Natural killer cell (primary cell): ENCODE measurements at regions not wholly inside any gene's neighbourhood (a gene's known extent, or its start where the extent isn't known, plus 50 kb on each side); places are given as distances from the start of the nearest gene placed in this dataset.

Experiments
- ATAC-seq, 3 donors: fragments of 150-1000 bp in 2 of 3; fragments of 200-7000 bp in 1 of 3; cut with Tn5 transposase; 1 replicate in 1 of 3; 2 replicates in 2 of 3; pipeline ENCODE4 v1.10.0; 2021; ENCODE audit warnings: mild to moderate bottlenecking in 2 of 3, moderate library complexity in 2 of 3
- DNase-seq, 2 donors: peaks; one replicate each; pipeline versions ENCODE4 v3.0.0 to v3.0.0-alpha.2; 2013 to 2021; ENCODE audit warnings: mixed read lengths in 1 of 2
- H3K27ac ChIP-seq: one replicate; pipeline ENCODE4 v1.5.1; 2013; ENCODE audit warnings: mild to moderate bottlenecking, low read length
- H3K27me3 ChIP-seq: one replicate; pipeline ENCODE4 v1.6.1; 2013; ENCODE audit warnings: low read length; ENCODE audit not compliant: control insufficient read depth, insufficient read depth
- H3K36me3 ChIP-seq: one replicate; pipeline ENCODE4 v1.6.1; 2013; ENCODE audit warnings: low read length; ENCODE audit not compliant: control insufficient read depth, insufficient read depth
- H3K4me1 ChIP-seq: one replicate; pipeline ENCODE4 v1.6.1; 2013; ENCODE audit warnings: low read length; ENCODE audit not compliant: control insufficient read depth, insufficient read depth
- H3K4me3 ChIP-seq: one replicate; pipeline ENCODE4 v1.5.1; 2013; ENCODE audit warnings: low read length
- H3K9me3 ChIP-seq: one replicate; pipeline ENCODE4 v1.6.1; 2013; ENCODE audit warnings: low read length; ENCODE audit not compliant: control insufficient read depth, insufficient read depth
- H3K27ac Mint-ChIP-seq, 2 donors: one replicate each; pipeline ENCODE4 v1.8.0; 2022; ENCODE audit warnings: mild to moderate bottlenecking in 2 of 2, mixed read lengths in 2 of 2, moderate library complexity in 1 of 2
- H3K27me3 Mint-ChIP-seq, 2 donors: one replicate each; pipeline ENCODE4 v1.8.0; 2022; ENCODE audit warnings: low read depth in 2 of 2, mixed read lengths in 2 of 2
- H3K36me3 Mint-ChIP-seq: one replicate; pipeline ENCODE4 v1.8.0; 2022; ENCODE audit warnings: mixed read lengths
- H3K4me1 Mint-ChIP-seq, 2 donors: one replicate each; pipeline ENCODE4 v1.8.0; 2022; ENCODE audit warnings: mixed read lengths in 2 of 2
- H3K4me3 Mint-ChIP-seq: one replicate; pipeline ENCODE4 v1.8.0; 2022; ENCODE audit warnings: mild to moderate bottlenecking, moderate library complexity, mixed read lengths
- H3K9me3 Mint-ChIP-seq, 2 donors: one replicate each; pipeline ENCODE4 v1.8.0; 2022; ENCODE audit warnings: mixed read lengths in 2 of 2
- CTCF ChIP-seq: fragments of 200-600 bp; IDR thresholded peaks from one replicate; pipeline ENCODE4 v1.8.0; 2022; ENCODE audit warnings: antibody characterized with exemption
- WGBS: methylation state at CpG from one replicate; pipeline ENCODE4 v1.1.7; 2013; ENCODE audit warnings: missing lambda C conversion rate; ENCODE audit not compliant: insufficient coverage; 5-methylcytosine and 5-hydroxymethylcytosine counted together
- intact Hi-C: fragments of 100-400 bp; cut with micrococcal nuclease; formaldehyde crosslinking; loops from one replicate; pipeline ENCODE4 v1.14.2; 2022

- Histone ChIP-seq H3K27ac (no peak overlapping the region), H3K4me3 (no peak overlapping the region), H3K9me3 (no peaks in the 10 kb centered on the region), H3K36me3 (no peaks in the 10 kb centered on the region), H3K4me1 (no peaks in the 10 kb centered on the region), H3K27me3 (no peaks in the 10 kb centered on the region)
- DNase-seq, result no peak
- intact Hi-C loops, result no loop called here
- 84% methylated on average over 6 of the region's 6 CpGs for WGBS
- peaks cover 8 to 12% of the 10 kb centered on the region in 2 donors for H3K9me3 Mint-ChIP-seq
- TF ChIP-seq CTCF, result no peak
- H3K27me3 Mint-ChIP-seq, result no peaks in the 10 kb centered on the region
- H3K4me3 Mint-ChIP-seq, result no peak overlapping the region
- no peaks in the 10 kb centered on the region for H3K36me3 Mint-ChIP-seq
- H3K4me1 Mint-ChIP-seq, result no peaks in the 10 kb centered on the region
- ATAC-seq, result no peak
- no peak overlapping the region for H3K27ac Mint-ChIP-seq
These were observed 256.6 kb upstream of the SEMA3C start for GRCh38 chr7:81175275-81175940.

- ATAC-seq (no peak), DNase-seq (no peak)
- no peak overlapping the region for H3K4me3 ChIP-seq
- Mint-ChIP-seq H3K36me3 (no peaks in the 10 kb centered on the region), H3K27ac (no peak overlapping the region), H3K4me1 (no peaks in the 10 kb centered on the region), H3K9me3 (peaks cover 9 to 10% of the 10 kb centered on the region in 2 donors), H3K4me3 (no peak overlapping the region), H3K27me3 (no peaks in the 10 kb centered on the region)
- no peaks in the 10 kb centered on the region for H3K4me1 ChIP-seq
- no peaks in the 10 kb centered on the region for H3K9me3 ChIP-seq
- no peak for TF ChIP-seq CTCF
- H3K36me3 ChIP-seq, result no peaks in the 10 kb centered on the region
- 93% methylated on average over 6 of the region's 7 CpGs for WGBS
- no peak overlapping the region for H3K27ac ChIP-seq
- H3K27me3 ChIP-seq, result no peaks in the 10 kb centered on the region
- intact Hi-C loops, result no loop called here
These were observed 255.0 kb upstream of the SEMA3C start for GRCh38 chr7:81173766-81174281.

- WGBS, result 95% methylated on average over 2 of the region's 3 CpGs
- Histone ChIP-seq H3K27ac (no peak overlapping the region), H3K36me3 (no peaks in the 10 kb centered on the region), H3K4me1 (no peaks in the 10 kb centered on the region), H3K4me3 (no peak overlapping the region), H3K9me3 (no peaks in the 10 kb centered on the region), H3K27me3 (no peaks in the 10 kb centered on the region)
- no peak overlapping the region for H3K27ac Mint-ChIP-seq
- H3K4me1 Mint-ChIP-seq, result no peaks in the 10 kb centered on the region
- H3K9me3 Mint-ChIP-seq, result peaks cover 2 to 5% of the 10 kb centered on the region in 2 donors
- DNase-seq (no peak), ATAC-seq (no peak)
- no peaks in the 10 kb centered on the region for H3K27me3 Mint-ChIP-seq
- intact Hi-C loops, result no loop called here
- no peak overlapping the region for H3K4me3 Mint-ChIP-seq
- no peak for TF ChIP-seq CTCF
- no peaks in the 10 kb centered on the region for H3K36me3 Mint-ChIP-seq
These were observed 251.4 kb upstream of the SEMA3C start for GRCh38 chr7:81170291-81170690.

- ATAC-seq, result no peak
These were observed 249.1 kb upstream of the SEMA3C start for GRCh38 chr7:81167934-81168333.

More at GRCh38 chr7:81167934-81168333, 249.1 kb upstream of the SEMA3C start:
- H3K4me1 ChIP-seq, result no peaks in the 10 kb centered on the region
- no peak overlapping the region for H3K4me3 Mint-ChIP-seq
- no peaks in the 10 kb centered on the region for H3K4me1 Mint-ChIP-seq
- no peaks in the 10 kb centered on the region for H3K27me3 ChIP-seq
- no peak overlapping the region for H3K27ac Mint-ChIP-seq
- no peak overlapping the region for H3K4me3 ChIP-seq
- no peaks in the 10 kb centered on the region for H3K36me3 ChIP-seq
- WGBS, result 77% methylated on average over 1 of the region's 1 CpG
- H3K27me3 Mint-ChIP-seq, result no peaks in the 10 kb centered on the region
- H3K36me3 Mint-ChIP-seq, result no peaks in the 10 kb centered on the region
- peaks cover 2 to 5% of the 10 kb centered on the region in 2 donors for H3K9me3 Mint-ChIP-seq
- intact Hi-C loops, result no loop called here
- H3K9me3 ChIP-seq, result no peaks in the 10 kb centered on the region
- no peak for DNase-seq
- TF ChIP-seq CTCF, result no peak
- H3K27ac ChIP-seq, result no peak overlapping the region
